NCI-H774 (cell line): ENCODE measurements at regions not wholly inside any gene's neighbourhood (a gene's known extent, or its start where the extent isn't known, plus 50 kb on each side); places are given as distances from the start of the nearest gene placed in this dataset.
"Not testable (repeated sequence)": the region's sequence is repeated elsewhere in the genome, so short reads cannot be mapped to it uniquely, and the experiment has no call there.

Experiments
- DNase-seq: peaks from one replicate; lab custom pipeline; 2025; lab: John Stamatoyannopoulos, UW

- no peak for DNase-seq
Measured at GRCh38 chr11:34754171-34754823, 133.4 kb downstream of the EHF start.

GRCh38 chr11:34750692-34751405, 130.0 kb downstream of the EHF start:
- no peak for DNase-seq

GRCh38 chr11:34749666-34750659, 129.1 kb downstream of the EHF start:
- DNase-seq: no peak

- no peak for DNase-seq
Measured at GRCh38 chr11:34748036-34748435, 127.1 kb downstream of the EHF start.

GRCh38 chr11:34747251-34747650, 126.4 kb downstream of the EHF start:
- no peak for DNase-seq

- DNase-seq: no peak
Measured at GRCh38 chr11:34745195-34745594, 124.3 kb downstream of the EHF start.

GRCh38 chr11:34744511-34744910, 123.6 kb downstream of the EHF start:
- no peak for DNase-seq

- no peak for DNase-seq
Measured at GRCh38 chr11:34738237-34738636, 117.3 kb downstream of the EHF start.

GRCh38 chr11:34732831-34733230, 111.9 kb downstream of the EHF start:
- peak; percentile 52 for DNase-seq

GRCh38 chr11:34731603-34732002, 110.7 kb downstream of the EHF start:
- no peak for DNase-seq

- no peak for DNase-seq
Measured at GRCh38 chr11:34730544-34731295, 109.8 kb downstream of the EHF start.

GRCh38 chr11:34728609-34729008, 107.7 kb downstream of the EHF start:
- DNase-seq: no peak

GRCh38 chr11:34727228-34727737, 106.4 kb downstream of the EHF start:
- no peak for DNase-seq

GRCh38 chr11:34724973-34725372, 104.1 kb downstream of the EHF start:
- no peak for DNase-seq

- no peak for DNase-seq
Measured at GRCh38 chr11:34721646-34722045, 100.8 kb downstream of the EHF start.

- DNase-seq: no peak
Measured at GRCh38 chr11:34719303-34719848, 98.5 kb downstream of the EHF start.

- DNase-seq: not testable (repeated sequence)
Measured at GRCh38 chr11:34713631-34714030, 92.7 kb downstream of the EHF start.
